ENCODE measurements at regions not wholly inside any gene's neighbourhood (a gene's known extent, or its start where the extent isn't known, plus 50 kb on each side); places are given as distances from the start of the nearest gene placed in this dataset.

- no peak for DNase-seq (ENCODE audit: low read depth)
- TF ChIP-seq CTCF (conservative IDR thresholded peaks at IDR 0.05; ENCODE audit: low read depth, low read length) = no peak
- H3K4me3 ChIP-seq (ENCODE audit: low read length) = no peak overlapping the region
These were observed 79.0 kb upstream of the SLC7A1 start for GRCh38 chr13:29674532-29674931.

- DNase-seq (ENCODE audit: low read depth) = no peak
- no peak for TF ChIP-seq CTCF (conservative IDR thresholded peaks at IDR 0.05; ENCODE audit: low read depth, low read length)
- no peak overlapping the region for H3K4me3 ChIP-seq (ENCODE audit: low read length)
These were observed 69.1 kb upstream of the SLC7A1 start for GRCh38 chr13:29664591-29664990.

GRCh38 chr13:29654843-29655547, 59.5 kb upstream of the SLC7A1 start:
- DNase-seq (ENCODE audit: low read depth) = no peak
- TF ChIP-seq CTCF (conservative IDR thresholded peaks at IDR 0.05; ENCODE audit: low read depth, low read length) = no peak
- H3K4me3 ChIP-seq (ENCODE audit: low read length) = no peak overlapping the region

- TF ChIP-seq CTCF (conservative IDR thresholded peaks at IDR 0.05; ENCODE audit: low read depth, low read length) = no peak
- no peak overlapping the region for H3K4me3 ChIP-seq (ENCODE audit: low read length)
- no peak for DNase-seq (ENCODE audit: low read depth)
These were observed 58.9 kb upstream of the SLC7A1 start for GRCh38 chr13:29654384-29654783.

GRCh38 chr13:29648760-29649159, 53.3 kb upstream of the SLC7A1 start:
- no peak overlapping the region for H3K4me3 ChIP-seq (ENCODE audit: low read length)
- no peak for DNase-seq (ENCODE audit: low read depth)
- TF ChIP-seq CTCF (conservative IDR thresholded peaks at IDR 0.05; ENCODE audit: low read depth, low read length) = no peak
